Panc1 (cell line): ENCODE measurements at regions not wholly inside any gene's neighbourhood (a gene's known extent, or its start where the extent isn't known, plus 50 kb on each side); places are given as distances from the start of the nearest gene placed in this dataset.

ENCODE experiments used
- ATAC-seq: fragments of 200-7000 bp; cut with Tn5 transposase; 2 replicates; pipeline ENCODE4 v1.9.1; 2020; ENCODE audit warnings: mild to moderate bottlenecking, moderate library complexity
- BruUV-seq: library from RNA; stranded (reverse); fragments of 400-500 nt; replicated peaks from 2 replicates; lab custom pipeline; 2021; lab: Mats Ljungman, UMichigan
- CTCF ChIA-PET: fragments of 300-600 bp; sonication (Branson Sonifier 250); formaldehyde crosslinking; loops from one replicate; lab custom pipeline; 2022; ENCODE audit warnings: antibody characterized with exemption; lab: Charles Lee
- POLR2A ChIA-PET: fragments of 300-600 bp; sonication (Branson Sonifier 250); formaldehyde crosslinking; loops from one replicate; lab custom pipeline; 2022; ENCODE audit warnings: antibody characterized with exemption; lab: Charles Lee
- DNase-seq: peaks from one replicate; pipeline ENCODE4 v3.0.0-alpha.2; 2010; ENCODE audit warnings: low read depth, low spot score
- H3K27ac ChIP-seq: 2 replicates; pipeline ENCODE4 v1.5.1; 2011; ENCODE audit warnings: mild to moderate bottlenecking, low read length, inconsistent platforms
- H3K27me3 ChIP-seq: fragments of 200-500 bp; sonication (Bioruptor generic); 2 replicates; pipeline ENCODE4 v1.6.0; 2014; ENCODE audit warnings: low read length, inconsistent platforms; ENCODE audit not compliant: control insufficient read depth, insufficient read depth
- H3K36me3 ChIP-seq: fragments of 200-500 bp; sonication (Bioruptor generic); 2 replicates; pipeline ENCODE4 v1.5.1; 2014; ENCODE audit warnings: inconsistent platforms, mild to moderate bottlenecking, low read length, moderate library complexity; ENCODE audit not compliant: control insufficient read depth, insufficient read depth
- H3K4me1 ChIP-seq: 2 replicates; pipeline ENCODE4 v1.5.1; 2011; ENCODE audit warnings: inconsistent platforms, mild to moderate bottlenecking, low read length, moderate library complexity; ENCODE audit not compliant: control insufficient read depth, insufficient read depth
- H3K4me3 ChIP-seq, 2 experiments: 2 replicates each; pipeline ENCODE4 v1.5.1; 2011 to 2012; ENCODE audit warnings: low read depth in 2 of 2, low read length in 2 of 2, mild to moderate bottlenecking in 2 of 2, inconsistent platforms in 1 of 2, moderate library complexity in 1 of 2
- H3K9me3 ChIP-seq: fragments of 200-500 bp; sonication (Bioruptor generic); 2 replicates; pipeline ENCODE4 v1.5.1; 2014; ENCODE audit warnings: low read depth, mild to moderate bottlenecking, inconsistent platforms, low read length, moderate library complexity; ENCODE audit not compliant: control insufficient read depth, insufficient read depth
- POLR2AphosphoS5 ChIP-seq: IDR thresholded peaks from 2 replicates; pipeline ENCODE4 v1.6.1; 2012; ENCODE audit warnings: mild to moderate bottlenecking, low read depth, low read length, moderate library complexity
- SIN3A ChIP-seq: IDR thresholded peaks from 2 replicates; pipeline ENCODE4 v1.6.1; 2012; ENCODE audit warnings: low read depth, mild to moderate bottlenecking, low read length, moderate library complexity, borderline replicate concordance; ENCODE audit not compliant: insufficient read depth
- TCF7L2 ChIP-seq: IDR thresholded peaks from 2 replicates; pipeline ENCODE4 v1.6.1; 2011; ENCODE audit warnings: mild to moderate bottlenecking, low read depth, low read length, inconsistent platforms
- in situ Hi-C: cut with HindIII; loops from 2 replicates; pipeline ENCODE4 v1.10.0; 2016; ENCODE audit warnings: low sequenced_read_pairs, low pct_unique_long_range_greater_than_20kb
- intact Hi-C: fragments of 100-400 bp; cut with micrococcal nuclease; formaldehyde crosslinking; loops from one replicate; pipeline ENCODE4 v1.10.0; 2022; ENCODE audit not compliant: unreplicated experiment
- TF ChIP-seq, protein P1 (sequence below), 2 experiments: IDR thresholded peaks; 2 replicates each; pipeline ENCODE4 v1.6.1; 2011 to 2012; ENCODE audit warnings: low read depth in 2 of 2, control low read depth in 1 of 2, low read length in 1 of 2, mild to moderate bottlenecking in 1 of 2, moderate library complexity in 1 of 2; ENCODE audit not compliant: insufficient read depth in 1 of 2
- TF ChIP-seq, protein P2 (sequence below): fragments of 450-650 bp; IDR thresholded peaks from 2 replicates; pipeline ENCODE4 v1.5.1; 2017; ENCODE audit warnings: mild to moderate bottlenecking

DNA sequence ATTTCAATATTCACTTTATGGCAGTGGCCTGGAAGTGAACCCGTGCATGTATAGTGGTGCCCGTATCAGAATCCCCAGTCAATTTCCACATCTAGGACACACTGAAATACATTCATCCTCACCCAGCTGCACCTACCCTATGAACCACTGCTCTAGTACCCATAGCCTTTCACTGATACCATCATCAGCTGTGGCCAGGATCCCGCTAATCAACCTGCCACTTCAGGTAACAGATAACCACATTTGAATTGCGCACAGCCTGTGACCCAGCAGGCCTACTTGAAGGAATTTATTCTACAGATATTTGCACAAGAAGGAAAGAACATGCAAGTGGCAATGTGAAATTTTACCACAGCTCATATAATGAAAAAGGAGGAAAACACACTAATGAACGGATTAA lies 161.0 kb upstream of the CCDC54 start:
- Histone ChIP-seq H3K36me3 (no peaks in the 10 kb centered on the region; the same call in 1 of the 2 replicates), H3K27ac (no peak overlapping the region), H3K27me3 (0 out of 2 replicates have a peak, but pooled peaks cover 2% of the 10 kb centered on the region), H3K4me1 (no peaks in the 10 kb centered on the region), H3K4me3 (no peak overlapping the region), H3K9me3 (no peaks in the 10 kb centered on the region)
- intact Hi-C loops: no loop called here
- no peak for DNase-seq
- BruUV-seq: no TSS peak
- CTCF ChIA-PET: no interaction called here
- TF ChIP-seq, protein P1, sequence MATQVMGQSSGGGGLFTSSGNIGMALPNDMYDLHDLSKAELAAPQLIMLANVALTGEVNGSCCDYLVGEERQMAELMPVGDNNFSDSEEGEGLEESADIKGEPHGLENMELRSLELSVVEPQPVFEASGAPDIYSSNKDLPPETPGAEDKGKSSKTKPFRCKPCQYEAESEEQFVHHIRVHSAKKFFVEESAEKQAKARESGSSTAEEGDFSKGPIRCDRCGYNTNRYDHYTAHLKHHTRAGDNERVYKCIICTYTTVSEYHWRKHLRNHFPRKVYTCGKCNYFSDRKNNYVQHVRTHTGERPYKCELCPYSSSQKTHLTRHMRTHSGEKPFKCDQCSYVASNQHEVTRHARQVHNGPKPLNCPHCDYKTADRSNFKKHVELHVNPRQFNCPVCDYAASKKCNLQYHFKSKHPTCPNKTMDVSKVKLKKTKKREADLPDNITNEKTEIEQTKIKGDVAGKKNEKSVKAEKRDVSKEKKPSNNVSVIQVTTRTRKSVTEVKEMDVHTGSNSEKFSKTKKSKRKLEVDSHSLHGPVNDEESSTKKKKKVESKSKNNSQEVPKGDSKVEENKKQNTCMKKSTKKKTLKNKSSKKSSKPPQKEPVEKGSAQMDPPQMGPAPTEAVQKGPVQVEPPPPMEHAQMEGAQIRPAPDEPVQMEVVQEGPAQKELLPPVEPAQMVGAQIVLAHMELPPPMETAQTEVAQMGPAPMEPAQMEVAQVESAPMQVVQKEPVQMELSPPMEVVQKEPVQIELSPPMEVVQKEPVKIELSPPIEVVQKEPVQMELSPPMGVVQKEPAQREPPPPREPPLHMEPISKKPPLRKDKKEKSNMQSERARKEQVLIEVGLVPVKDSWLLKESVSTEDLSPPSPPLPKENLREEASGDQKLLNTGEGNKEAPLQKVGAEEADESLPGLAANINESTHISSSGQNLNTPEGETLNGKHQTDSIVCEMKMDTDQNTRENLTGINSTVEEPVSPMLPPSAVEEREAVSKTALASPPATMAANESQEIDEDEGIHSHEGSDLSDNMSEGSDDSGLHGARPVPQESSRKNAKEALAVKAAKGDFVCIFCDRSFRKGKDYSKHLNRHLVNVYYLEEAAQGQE (IDR thresholded peaks at IDR 0.05; ENCODE audit: insufficient read depth in 1 of 2, low read depth in 2 of 2, low read length in 1 of 2): no peak
- TF ChIP-seq, protein P2, sequence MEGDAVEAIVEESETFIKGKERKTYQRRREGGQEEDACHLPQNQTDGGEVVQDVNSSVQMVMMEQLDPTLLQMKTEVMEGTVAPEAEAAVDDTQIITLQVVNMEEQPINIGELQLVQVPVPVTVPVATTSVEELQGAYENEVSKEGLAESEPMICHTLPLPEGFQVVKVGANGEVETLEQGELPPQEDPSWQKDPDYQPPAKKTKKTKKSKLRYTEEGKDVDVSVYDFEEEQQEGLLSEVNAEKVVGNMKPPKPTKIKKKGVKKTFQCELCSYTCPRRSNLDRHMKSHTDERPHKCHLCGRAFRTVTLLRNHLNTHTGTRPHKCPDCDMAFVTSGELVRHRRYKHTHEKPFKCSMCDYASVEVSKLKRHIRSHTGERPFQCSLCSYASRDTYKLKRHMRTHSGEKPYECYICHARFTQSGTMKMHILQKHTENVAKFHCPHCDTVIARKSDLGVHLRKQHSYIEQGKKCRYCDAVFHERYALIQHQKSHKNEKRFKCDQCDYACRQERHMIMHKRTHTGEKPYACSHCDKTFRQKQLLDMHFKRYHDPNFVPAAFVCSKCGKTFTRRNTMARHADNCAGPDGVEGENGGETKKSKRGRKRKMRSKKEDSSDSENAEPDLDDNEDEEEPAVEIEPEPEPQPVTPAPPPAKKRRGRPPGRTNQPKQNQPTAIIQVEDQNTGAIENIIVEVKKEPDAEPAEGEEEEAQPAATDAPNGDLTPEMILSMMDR: no peak
- no peak for TF ChIP-seq TCF7L2
- TF ChIP-seq POLR2AphosphoS5: no peak
- TF ChIP-seq SIN3A: no peak
- POLR2A ChIA-PET: no interaction called here
- in situ Hi-C loops: no loop called here
- ATAC-seq: no peak

DNA sequence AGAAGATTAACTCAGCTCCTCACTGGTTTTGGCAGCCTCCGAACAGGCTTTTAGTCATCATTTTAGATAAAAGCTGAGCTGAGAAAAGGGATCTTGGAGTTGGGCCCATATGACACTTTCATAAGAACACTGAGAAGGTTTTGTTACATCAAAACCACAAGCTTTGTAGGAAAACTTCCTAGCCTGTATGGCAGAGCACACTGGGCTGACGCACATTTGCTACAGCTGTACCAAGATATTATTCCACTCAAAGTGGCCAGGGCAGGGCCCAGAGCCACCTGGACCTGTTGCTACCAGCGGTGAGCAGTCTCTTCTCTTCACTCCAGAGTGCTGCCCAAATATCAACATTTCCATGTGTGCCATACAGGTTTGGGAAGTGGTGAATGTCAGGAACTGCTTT lies 160.5 kb upstream of the CCDC54 start:
- DNase-seq (no peak), ATAC-seq (no peak)
- BruUV-seq: no TSS peak
- in situ Hi-C loops: no loop called here
- no peaks in the 10 kb centered on the region for H3K9me3 ChIP-seq
- CTCF ChIA-PET: no interaction called here
- TF ChIP-seq, protein P1 (IDR thresholded peaks at IDR 0.05; ENCODE audit: insufficient read depth in 1 of 2, low read depth in 2 of 2, low read length in 1 of 2): no peak
- no peak for TF ChIP-seq SIN3A
- no peaks in the 10 kb centered on the region for H3K4me1 ChIP-seq
- H3K27me3 ChIP-seq: no peaks in the 10 kb centered on the region
- POLR2A ChIA-PET: no interaction called here
- no peak overlapping the region for H3K27ac ChIP-seq
- H3K4me3 ChIP-seq: no peak overlapping the region
- no peaks in the 10 kb centered on the region; the same call in 1 of the 2 replicates for H3K36me3 ChIP-seq
- intact Hi-C loops: no loop called here
